HG03354 (cell line): ENCODE measurements at regions not wholly inside any gene's neighbourhood (a gene's known extent, or its start where the extent isn't known, plus 50 kb on each side); places are given as distances from the start of the nearest gene placed in this dataset.

ENCODE experiments used
- ATAC-seq: cut with Tn5 transposase; IDR thresholded peaks from one replicate; pipeline ENCODE4 v1.9.1; 2021; ENCODE audit warnings: mild to moderate bottlenecking; ENCODE audit not compliant: unreplicated experiment, poor library complexity, severe bottlenecking

DNA sequence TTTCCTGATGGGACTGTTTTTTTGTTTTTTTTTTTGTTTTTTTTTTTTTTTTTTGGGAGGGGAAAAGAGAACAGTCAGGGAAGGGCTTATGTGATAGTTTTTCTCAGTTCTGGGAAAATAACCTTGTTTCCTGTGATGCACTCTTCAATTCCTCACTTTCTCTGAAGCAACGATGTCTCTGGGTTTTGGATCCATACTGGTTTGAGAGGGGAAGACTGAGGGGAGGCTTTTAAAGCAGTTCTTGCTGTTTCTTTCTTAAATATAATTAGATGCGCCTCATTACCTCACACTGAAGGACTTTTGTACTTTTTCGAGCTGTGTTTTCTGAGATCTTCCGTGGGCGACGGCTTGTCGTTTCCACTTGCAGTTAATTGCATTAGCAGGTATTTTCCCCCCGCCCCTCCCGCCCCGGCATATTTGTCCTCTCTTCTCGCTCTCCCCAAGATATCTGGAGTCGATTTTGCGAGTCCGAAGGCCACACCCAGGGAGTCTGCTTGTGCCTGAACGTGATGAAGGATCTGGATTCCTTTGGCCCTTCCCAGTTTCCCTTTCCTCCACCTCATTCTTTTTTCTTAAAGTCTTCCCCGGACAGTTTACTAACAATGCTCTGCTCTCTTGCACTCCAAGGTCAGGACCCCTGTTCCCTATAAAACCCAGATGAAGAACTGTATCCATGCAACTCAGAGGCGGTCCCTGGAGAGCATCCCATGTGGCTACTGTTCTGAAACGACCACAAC, 125.2 kb upstream of the ZFHX3 start:
- ATAC-seq: no peak

DNA sequence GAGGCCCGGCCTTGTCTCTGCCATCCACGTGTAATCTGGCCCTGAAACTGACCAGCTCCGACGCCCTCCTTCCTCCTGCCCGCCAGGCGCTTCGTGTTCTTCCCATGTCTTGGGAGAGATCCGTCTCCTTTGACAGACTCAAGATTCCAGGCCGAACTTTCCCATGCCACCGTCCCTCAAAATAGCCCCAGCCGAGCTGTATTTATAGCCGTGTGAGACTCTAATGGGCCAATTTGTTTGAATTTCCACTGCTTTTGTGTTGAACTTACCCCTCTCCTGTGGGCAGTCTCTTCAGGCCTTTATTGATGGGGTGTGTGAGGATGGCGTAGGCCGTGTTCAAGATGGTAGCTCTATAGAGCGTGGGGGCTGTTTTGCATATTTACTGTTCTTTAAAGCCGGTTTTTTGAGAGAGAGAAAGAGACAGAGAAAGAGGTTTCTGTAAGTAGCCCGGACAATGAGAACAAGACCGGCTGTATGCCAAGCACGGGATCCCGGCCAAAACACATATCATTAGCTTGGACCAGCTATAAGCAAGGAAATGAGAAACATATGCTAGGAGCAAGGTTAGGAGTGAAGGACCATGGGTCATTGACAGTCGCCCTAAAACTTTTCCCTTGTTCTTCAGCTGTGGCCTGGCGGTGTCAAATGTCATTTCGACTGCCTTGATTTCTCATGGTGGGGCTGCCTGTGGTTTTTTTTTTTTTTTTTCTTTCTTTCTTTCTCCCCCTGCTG, 124.5 kb upstream of the ZFHX3 start:
- no peak for ATAC-seq

DNA sequence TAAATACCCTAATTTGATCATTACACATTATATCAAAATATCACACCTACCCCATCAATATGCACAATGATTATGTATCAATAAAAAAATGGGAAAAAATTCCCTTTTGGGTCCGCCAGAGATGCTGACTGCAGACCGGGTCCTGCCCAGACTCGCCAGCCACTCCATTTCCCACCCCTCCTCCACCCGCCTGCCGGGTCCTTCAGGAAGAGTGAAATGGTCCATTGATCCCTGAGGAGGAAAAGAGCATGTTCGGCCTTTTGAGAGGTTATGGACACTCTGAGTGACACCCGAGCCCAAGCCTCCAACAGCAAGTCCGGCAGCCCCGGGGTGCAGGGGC, 123.9 kb upstream of the ZFHX3 start:
- no peak for ATAC-seq

DNA sequence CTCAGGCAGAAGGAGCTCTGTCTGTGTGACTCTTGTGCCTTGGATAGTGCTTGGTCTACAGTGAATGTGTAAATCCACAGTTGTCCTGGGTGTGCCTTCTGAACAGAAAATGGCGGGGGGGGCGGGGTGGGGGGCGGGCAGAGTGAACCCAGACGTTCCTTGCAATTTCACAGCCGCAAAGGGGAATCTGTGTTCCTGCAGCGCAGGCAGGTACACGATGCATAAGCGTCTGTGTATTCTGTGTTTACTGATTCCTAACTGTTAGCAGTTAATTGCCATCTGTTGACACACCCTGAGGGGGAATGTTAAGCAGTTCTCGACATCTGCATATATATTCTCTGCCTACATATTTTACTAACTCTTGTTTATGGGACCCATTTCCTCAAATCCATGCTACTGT, 123.5 kb upstream of the ZFHX3 start:
- ATAC-seq: no peak

DNA sequence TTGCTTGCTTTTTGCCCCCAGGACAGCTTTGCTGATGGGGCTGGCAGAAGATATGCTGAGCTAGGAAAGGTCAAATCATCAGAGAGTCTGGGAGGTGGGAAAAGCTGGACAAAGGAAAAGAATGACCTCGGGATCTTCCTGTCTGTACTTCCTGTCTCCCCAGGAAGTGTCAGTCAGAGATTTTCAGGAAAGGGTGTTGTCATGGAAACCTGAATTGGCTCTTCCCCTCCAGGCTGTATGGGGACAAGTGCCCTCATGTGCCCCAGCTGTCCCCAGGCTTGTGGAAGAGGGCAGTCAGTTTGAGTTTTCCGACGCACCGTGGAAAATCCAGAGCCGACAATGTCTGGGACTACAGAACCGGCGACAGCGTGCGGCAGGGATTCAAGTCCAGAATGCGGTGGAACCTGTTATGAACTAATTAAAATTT, 122.7 kb upstream of the ZFHX3 start:
- no peak for ATAC-seq

DNA sequence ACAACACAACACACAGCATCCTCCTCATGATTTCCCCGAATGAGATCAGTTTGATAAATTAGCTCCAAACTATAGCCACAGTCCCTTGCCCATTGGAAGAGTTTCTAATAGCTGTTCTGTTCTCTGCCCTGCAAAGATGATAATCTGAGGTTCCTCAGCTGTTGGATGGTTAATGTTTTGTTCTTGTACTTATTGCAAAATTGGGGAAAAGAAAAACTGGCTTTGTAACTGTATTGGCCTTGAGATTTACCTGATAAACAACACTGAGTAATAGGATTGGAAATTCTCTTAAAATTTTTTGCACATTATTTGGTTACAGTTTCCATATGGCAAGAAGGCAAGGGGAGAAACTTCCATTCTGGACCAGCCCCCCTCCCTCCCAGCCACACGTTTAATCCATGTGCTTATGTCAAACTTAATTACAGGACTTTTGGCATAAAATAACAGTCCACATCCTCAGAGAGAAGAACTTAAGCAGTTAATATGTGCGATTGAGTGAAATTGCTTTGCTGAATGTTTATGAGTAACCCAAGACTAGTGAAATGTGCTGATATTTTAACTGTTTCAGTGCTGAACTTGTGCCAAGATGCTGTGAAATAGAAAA, 119.1 kb upstream of the ZFHX3 start:
- no peak for ATAC-seq

DNA sequence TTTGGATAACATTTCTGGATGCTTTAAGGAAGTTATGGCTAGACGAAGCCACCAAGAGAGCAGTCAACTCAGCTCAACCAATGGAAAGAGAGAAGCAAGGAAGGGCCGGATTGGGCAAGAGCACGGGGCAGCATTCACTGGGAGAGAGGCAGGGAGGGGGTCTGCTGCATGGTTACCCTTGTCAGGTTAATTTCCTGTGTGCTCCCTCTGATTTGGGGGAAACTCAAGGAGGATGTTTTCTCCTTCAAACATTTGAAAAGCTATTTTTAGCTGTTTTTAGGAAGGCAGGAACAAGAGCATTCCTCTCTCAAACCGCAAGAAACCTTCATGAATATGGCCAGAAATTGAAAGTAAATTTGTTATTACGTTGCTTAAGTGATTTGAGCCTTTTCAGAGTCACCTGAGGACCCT, 118.5 kb upstream of the ZFHX3 start:
- ATAC-seq: no peak

DNA sequence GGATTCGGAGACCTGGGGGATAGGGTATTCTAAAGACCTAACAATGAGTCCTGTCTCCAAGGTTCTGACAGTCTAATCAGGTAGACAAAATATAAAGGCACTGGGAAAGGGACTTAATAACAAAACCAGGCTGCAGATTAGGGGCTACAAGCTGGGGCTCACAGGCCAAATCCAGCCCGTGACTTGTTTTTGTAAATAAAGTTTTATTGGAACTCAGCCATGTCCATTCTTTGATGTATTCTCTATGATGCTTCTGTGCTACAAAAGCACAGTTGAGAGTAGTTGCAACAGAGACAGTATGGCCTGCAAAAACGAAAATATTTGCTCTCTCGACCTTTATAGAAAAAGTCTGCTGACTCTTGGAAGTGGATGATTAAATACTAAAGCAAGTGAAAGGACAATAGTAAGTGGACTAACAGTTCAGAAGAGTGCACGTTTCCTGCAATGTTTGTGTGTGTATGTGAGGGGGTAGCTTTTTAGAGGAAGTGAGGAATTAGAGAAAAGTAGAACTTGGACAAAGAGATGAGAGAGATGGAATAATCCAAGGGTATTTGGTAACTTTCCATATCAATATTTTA, 115.4 kb upstream of the ZFHX3 start:
- no peak for ATAC-seq

DNA sequence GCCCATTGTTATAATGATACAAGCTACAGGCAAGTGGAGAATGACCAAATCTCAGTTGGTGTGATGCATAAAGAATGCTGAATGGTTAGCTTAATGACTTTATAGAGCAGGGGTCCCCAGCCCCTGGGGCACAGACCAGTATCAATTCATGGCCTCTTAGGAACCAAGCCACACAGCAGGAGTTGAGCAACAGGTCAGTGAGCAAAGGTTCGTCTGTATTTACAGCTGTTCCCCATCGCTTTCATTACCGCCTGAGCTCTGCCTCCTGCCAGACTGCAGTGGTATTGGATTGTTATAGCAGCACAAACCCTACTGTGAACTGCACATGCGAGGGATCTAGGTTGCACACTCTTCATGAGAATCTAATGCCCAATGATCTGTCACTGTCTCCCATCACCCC, 114.0 kb upstream of the ZFHX3 start:
- ATAC-seq: no peak

DNA sequence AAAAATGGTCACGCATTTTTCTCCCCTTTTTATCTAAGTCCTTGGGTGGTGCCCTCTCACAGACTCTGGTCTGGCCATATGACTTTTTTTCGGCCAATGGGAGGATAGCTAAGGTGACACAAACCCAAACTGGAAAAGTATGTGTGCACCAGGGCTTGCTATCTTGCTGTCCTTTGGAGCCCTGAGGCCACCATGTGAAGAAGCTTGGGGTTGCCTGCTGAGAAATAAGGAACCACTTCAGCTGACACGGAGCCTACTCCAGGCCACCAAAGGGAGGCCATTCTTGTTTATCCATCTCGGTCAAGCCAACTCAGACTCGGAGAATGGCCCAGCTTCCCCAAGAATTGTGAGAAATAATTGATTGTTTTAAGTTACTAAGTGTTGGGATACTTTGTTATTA, 111.4 kb upstream of the ZFHX3 start:
- no peak for ATAC-seq

DNA sequence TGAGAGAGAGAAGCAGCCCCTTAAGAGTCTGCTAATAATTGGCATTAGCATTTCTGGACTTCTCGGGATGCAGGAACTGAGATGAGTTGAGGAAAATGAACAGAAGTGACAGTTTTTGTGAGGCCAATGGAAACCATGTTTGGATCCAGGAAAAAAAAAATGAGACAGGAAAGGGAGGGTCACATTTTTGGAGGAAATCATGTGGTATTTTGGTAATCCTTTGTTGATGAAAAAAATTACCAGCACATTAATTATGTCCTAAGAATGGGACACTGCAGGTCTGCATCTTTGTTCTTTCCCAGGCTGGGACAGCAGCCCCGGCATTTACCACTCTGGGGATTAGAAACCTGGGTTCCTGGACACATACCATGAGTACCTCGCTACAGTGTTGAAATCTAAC, 109.9 kb upstream of the ZFHX3 start:
- ATAC-seq: no peak

DNA sequence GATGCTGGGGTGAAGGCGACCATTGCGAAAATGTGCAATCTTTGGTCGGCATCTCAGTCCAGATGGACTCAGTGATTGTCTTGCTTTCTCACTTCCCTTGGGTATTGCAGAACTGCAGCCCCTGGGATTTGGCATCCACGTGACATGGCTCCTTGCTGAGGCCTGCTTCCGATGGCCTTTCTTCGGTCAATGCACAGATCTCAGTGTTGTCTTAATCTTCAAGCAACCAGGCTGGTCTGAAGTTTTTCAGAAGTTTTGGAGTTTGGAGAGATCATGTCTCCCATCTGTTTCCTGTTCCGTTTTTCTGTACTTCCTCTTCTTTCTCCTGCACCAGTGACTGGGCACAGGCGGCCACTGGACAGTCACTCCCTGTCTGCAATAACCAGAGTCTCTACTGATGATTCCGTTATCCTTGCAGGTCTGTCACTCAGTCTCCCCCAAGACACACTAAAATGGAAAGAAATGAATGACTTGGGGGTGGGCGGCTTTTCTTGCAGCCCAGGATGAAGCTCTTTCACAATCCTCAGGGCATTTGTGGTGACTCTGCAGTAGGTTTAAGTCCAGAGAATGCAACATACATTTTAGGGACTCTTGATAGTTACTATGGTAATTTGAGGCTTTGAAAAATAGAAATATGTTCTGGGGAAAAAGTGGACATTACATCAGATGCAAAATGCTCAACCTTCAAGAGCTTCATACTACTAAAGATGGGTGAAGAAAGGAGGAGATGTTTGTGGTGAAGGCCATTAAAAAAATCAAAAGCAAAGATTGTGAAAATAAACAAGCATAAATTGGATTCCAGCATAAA, 106.3 kb upstream of the ZFHX3 start:
- no peak for ATAC-seq

DNA sequence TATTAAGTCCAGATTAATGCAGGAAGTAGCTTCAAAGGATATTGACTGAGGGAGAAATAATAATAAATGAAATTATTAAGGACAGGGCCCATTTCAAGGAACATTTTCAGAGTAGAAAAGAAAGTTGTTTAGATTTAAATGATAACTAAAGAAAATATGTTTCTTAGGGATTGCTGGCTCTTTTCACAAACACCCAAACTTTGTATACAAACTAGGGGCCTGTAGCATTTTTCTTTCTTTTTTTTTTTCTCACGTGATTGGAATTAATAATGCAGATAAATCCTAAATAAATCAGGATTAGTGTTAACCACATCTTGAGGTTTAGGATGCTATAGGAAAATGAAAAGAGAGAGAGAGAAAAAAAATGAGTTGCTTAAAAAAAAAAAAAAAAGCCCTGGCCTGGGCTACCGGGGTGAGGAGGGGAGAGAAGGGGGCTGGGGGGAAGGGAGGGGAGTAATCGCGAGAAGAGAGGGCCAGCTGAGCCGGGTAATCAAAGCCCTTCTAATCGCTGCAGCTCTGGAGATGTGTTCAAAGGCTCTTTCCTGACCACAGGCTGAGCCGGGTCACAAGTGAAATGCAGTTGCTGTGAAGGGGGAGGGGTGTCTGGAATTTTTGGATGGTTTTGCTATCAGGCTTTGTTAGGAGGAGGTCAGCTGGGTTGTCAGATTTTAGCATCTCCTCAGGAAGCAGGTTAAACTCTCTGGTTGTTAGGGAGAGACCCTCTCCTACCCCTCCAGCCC, 104.6 kb upstream of the ZFHX3 start:
- no peak for ATAC-seq

DNA sequence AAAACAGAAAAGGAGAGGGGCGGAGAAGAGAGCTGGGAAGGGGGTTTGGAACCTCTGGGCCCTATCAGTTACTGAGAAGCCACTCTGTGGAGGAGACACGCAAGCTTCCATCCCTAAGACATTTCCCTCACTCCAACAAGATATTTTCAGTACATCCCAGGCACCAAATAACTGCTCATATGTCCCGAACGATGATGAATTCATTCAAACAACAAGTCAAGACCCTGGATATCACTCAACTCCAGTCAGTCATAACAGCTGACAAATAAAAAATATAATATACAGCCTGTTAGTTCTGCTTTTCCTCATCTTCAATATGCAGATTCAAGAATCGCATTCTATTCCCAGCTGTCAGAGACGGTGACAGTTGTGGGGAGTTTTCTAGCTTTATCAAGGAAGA, 104.0 kb upstream of the ZFHX3 start:
- no peak for ATAC-seq

DNA sequence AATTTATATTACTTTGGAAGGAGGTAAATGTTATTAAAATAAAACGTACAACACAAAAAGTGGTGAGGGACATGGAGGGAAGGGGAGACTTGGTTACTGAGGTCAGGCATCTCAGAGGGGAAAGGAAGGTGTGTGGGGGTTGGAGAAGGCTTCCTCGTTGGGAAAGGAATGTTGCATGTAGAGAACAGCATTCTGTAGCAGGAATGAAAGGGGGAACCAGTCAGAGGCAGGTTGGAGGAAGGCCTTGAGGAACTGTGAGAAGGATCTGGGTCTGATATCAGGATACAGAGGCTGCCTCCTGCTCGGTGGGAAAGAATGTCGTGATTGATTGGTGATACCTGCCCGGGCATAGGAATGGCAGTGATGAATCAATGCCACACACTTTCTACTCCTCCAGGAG, 103.3 kb upstream of the ZFHX3 start:
- no peak for ATAC-seq

DNA sequence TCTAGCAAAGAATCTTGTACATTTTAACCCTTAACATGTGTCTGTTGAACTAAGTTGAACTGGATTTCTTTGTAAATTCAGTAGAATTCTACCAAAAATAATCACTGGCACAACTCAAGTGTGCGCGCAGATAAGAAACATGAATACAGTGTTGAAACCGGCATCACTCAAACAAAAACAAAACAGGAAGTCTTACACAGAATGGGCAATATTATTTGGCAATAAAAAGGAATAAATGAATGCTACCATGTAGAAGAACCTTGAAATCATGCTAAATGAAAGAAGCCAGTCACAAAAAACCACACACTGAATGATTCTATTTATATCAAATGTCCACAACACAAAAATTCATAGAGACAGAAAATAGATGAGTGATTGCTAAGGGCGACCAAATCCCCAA, 102.9 kb upstream of the ZFHX3 start:
- ATAC-seq: no peak

DNA sequence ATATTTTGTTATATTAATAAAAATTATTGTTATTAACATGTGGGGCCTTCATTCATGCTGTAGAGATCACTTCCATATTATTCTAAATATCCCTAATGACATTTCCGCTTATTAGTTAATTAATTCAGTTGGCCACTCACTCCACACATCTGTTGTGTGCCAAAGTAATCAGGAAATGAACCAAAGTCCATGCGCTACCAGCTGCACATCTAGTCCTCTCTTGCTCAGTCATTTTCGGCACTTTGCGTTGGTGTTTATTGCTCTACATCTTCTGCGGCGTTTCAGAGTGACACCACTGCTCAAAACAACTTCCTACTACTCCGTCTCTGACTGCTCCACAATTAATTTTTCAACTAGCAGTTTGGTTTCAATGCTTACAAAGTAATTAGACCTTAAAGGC, 101.4 kb upstream of the ZFHX3 start:
- no peak for ATAC-seq

DNA sequence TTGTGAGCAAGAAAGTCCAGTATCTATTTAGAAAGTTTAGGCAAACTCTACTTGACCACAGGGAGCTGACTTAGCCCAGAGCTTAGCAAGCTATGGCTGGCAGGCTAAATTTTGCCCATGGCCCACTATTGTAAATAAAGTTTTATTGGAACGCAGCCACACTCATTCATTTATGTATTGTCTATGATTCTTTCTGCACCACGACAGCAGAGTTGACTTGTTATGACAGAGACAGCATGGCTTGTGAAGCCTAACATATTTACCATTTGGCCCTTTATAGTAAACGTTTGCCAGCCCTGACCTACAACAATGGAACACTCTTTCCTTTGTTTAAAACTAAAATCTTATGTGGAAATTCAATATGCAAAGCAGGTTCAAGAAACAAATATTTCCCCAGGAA, 100.0 kb upstream of the ZFHX3 start:
- ATAC-seq: no peak

DNA sequence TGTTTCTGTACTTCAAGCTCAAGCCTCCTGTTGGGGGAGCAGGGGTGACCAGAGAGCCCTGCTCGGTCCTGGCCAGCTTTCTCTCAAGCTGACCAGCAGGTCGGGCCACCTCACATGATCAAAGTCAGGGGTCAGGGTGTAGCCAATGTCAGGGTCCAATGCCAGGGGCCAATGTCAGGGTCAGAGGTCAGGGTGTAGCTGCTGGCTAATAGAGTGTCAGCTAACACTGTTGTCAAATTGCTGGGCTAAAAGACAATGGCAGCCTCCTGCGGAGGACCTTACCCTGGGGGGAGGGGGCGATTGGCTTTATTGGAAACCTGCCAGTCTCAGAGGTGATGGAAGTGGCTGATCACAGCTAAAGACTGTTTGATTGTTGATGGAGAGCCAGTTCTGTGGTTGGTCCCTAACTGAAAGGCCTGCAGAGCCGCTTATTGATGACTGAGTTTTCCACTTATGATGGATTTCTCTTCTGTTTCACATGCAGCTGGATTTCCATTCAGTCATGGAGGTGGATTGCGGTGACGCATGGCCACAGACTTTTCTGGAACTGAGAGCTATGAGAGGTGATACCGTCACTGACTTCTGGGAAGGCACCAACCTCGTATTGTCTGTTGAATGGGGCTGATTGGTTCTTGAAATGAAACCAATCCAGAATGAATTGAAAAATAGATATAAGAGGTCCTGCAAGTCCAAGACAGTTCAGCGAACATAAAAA, 97.4 kb upstream of the ZFHX3 start:
- no peak for ATAC-seq
